Spleen (tissue), 11 donors: ENCODE measurements at regions not wholly inside any gene's neighbourhood (a gene's known extent, or its start where the extent isn't known, plus 50 kb on each side); places are given as distances from the start of the nearest gene placed in this dataset.

Experiments used
- DNase-seq: peaks from one replicate; pipeline ENCODE4 v3.0.0-alpha.2; 2020
- H3K27ac ChIP-seq, 8 donors: fragments of 200-600 bp; sonication (generic) in 7 of 8; 1 replicate in 4 of 8; 2 replicates in 4 of 8; pipeline versions ENCODE4 v1.5.0 to v1.8.0; 2016 to 2021; ENCODE audit warnings: inconsistent platforms in 4 of 8, mild to moderate bottlenecking in 4 of 8, moderate library complexity in 1 of 8
- H3K27me3 ChIP-seq, 7 donors: fragments of 200-600 bp; sonication (generic) in 6 of 7; replicated peaks in 1 of 7; 1 replicate in 4 of 7; 2 replicates in 3 of 7; pipeline versions ENCODE4 v1.5.0 to v1.8.0; 2016 to 2021; ENCODE audit warnings: inconsistent platforms in 3 of 7, mild to moderate bottlenecking in 1 of 7
- H3K36me3 ChIP-seq, 6 donors: fragments of 200-600 bp; sonication (generic) in 5 of 6; 1 replicate in 4 of 6; 2 replicates in 2 of 6; pipeline versions ENCODE4 v1.5.0 to v1.8.0; 2016 to 2021; ENCODE audit warnings: inconsistent platforms in 2 of 6
- H3K4me1 ChIP-seq, 6 donors: fragments of 200-600 bp; sonication (generic) in 5 of 6; 1 replicate in 3 of 6; 2 replicates in 3 of 6; pipeline versions ENCODE4 v1.5.0 to v1.8.0; 2016 to 2021; ENCODE audit warnings: inconsistent platforms in 3 of 6
- H3K4me3 ChIP-seq, 8 donors: fragments of 200-600 bp; sonication (generic) in 7 of 8; 1 replicate in 4 of 8; 2 replicates in 4 of 8; pipeline versions ENCODE4 v1.5.0 to v1.8.0; 2016 to 2021; ENCODE audit warnings: inconsistent platforms in 4 of 8, mild to moderate bottlenecking in 4 of 8, moderate library complexity in 2 of 8
- H3K9me3 ChIP-seq, 8 donors: fragments of 200-600 bp; sonication (generic) in 7 of 8; 1 replicate in 4 of 8; 2 replicates in 4 of 8; pipeline versions ENCODE4 v1.5.0 to v1.8.0; 2016 to 2021; ENCODE audit warnings: inconsistent platforms in 4 of 8
- POLR2A ChIP-seq, 3 donors: fragments of 450-650 bp; IDR thresholded peaks; one replicate each; pipeline ENCODE4 v1.5.1; 2017; ENCODE audit warnings: antibody characterized with exemption in 3 of 3, mild to moderate bottlenecking in 1 of 3
- POLR2AphosphoS5 ChIP-seq, 3 donors: sonication (generic); formaldehyde crosslinking; IDR thresholded peaks; one replicate each; pipeline ENCODE4 v1.5.1; 2017; ENCODE audit warnings: antibody characterized with exemption in 3 of 3
- WGBS, 5 donors: extraction: QIAGEN DNeasy Blood & Tissue Kit in 3 of 5; methylation state at CpG; one replicate each; pipeline versions ENCODE4 v1.1.5 to v1.1.7; 2013 to 2018; 5-methylcytosine and 5-hydroxymethylcytosine counted together
- intact Hi-C: fragments of 100-400 bp; cut with DNase I; formaldehyde crosslinking; loops from one replicate; pipeline ENCODE4 v1.15.0; 2023; ENCODE audit warnings: low total_unique reads
- TF ChIP-seq, protein P1 (sequence below), 11 experiments: fragments of 200-600 bp in 7 of 11; fragments of 450-650 bp in 4 of 11; sonication (generic) in 4 of 11; IDR thresholded peaks in 8 of 11; conservative IDR thresholded peaks in 3 of 11; 1 replicate in 7 of 11; 2 replicates in 4 of 11; pipeline versions ENCODE4 v1.4.0 to v1.8.0; 2016 to 2021; ENCODE audit warnings: antibody characterized with exemption in 11 of 11, inconsistent platforms in 4 of 11, mild to moderate bottlenecking in 1 of 11
- donor health status: healthy with polysubstance abuse.
- donor health status: DM: no; HTN: no; CAD: no; lungs with moderate emphysema.
- donor health status: DM: no; HTN: no; CAD: no.
- donor health status: Bipolar disorder and iron deficiency.
- donor health status: healthy.
- donor health status: DM: no; HTN: no; CAD: no.
- donor health status: DM: yes; HTN: yes; CAD: no.

DNA sequence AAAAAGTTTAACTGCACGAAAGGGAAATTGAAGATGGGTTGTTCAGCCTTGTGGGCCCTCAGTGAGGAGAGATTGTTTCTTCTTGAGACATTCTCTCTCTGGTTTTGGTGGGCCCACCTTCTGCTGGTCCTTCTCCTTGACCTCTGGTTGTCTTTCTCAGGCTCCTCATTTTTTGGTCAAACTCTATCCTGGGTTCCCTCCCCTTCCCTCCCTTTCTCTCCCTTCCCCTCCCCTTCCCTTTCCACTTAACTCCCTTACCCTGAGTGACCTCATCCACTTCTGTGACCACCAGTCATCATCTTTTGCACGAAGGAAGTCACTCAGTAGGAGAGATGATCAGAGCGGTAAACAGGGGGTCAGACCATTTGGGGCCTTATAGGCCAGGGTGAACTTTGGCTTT lies 71.5 kb upstream of the RALY start:
- intact Hi-C loops: no loop called here
- TF ChIP-seq, protein P1, sequence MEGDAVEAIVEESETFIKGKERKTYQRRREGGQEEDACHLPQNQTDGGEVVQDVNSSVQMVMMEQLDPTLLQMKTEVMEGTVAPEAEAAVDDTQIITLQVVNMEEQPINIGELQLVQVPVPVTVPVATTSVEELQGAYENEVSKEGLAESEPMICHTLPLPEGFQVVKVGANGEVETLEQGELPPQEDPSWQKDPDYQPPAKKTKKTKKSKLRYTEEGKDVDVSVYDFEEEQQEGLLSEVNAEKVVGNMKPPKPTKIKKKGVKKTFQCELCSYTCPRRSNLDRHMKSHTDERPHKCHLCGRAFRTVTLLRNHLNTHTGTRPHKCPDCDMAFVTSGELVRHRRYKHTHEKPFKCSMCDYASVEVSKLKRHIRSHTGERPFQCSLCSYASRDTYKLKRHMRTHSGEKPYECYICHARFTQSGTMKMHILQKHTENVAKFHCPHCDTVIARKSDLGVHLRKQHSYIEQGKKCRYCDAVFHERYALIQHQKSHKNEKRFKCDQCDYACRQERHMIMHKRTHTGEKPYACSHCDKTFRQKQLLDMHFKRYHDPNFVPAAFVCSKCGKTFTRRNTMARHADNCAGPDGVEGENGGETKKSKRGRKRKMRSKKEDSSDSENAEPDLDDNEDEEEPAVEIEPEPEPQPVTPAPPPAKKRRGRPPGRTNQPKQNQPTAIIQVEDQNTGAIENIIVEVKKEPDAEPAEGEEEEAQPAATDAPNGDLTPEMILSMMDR (IDR thresholded peaks at IDR 0.05 in 8 of 11, conservative IDR thresholded peaks at IDR 0.05 in 3 of 11): no peak
- TF ChIP-seq POLR2A (IDR thresholded peaks at IDR 0.05) (no peak), POLR2AphosphoS5 (IDR thresholded peaks at IDR 0.05) (no peak)
- Histone ChIP-seq H3K27me3 (no peaks in the 10 kb centered on the region), H3K36me3 (no peaks in the 10 kb centered on the region), H3K4me3 (no peak overlapping the region), H3K9me3 (no peaks in the 10 kb centered on the region), H3K27ac (no peak overlapping the region), H3K4me1 (peaks cover 0 to 8% (median 0%) of the 10 kb centered on the region in 6 donors)
- WGBS, 5 donors: 48 to 69% (median 61%) methylated on average over 3 of the region's 3 CpGs
- no peak for DNase-seq

DNA sequence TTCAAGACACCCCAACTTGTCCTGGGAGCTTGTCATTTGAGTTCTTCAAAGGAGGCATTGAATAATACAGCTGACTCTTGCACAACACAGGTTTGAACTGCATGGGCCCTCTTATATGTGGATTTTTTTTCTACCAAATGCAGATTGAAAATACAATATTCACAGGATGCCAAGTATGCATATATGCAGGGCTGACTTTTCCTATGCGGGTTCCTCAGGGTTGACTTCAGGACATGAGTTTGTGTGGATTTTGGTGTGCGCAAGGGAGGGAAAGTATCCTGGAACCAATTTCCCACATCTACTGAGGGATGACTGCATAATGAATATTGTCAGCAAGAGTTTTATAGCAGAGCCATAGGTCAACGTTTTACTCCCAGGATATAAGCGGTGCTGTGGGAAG lies 70.0 kb upstream of the RALY start:
- TF ChIP-seq, protein P1 (IDR thresholded peaks at IDR 0.05 in 8 of 11, conservative IDR thresholded peaks at IDR 0.05 in 3 of 11): no peak
- no peak for TF ChIP-seq POLR2AphosphoS5 (IDR thresholded peaks at IDR 0.05)
- TF ChIP-seq POLR2A (IDR thresholded peaks at IDR 0.05): no peak
- H3K27ac ChIP-seq: no peak overlapping the region
- no peaks in the 10 kb centered on the region for H3K9me3 ChIP-seq
- no peak overlapping the region for H3K4me3 ChIP-seq
- no peak for DNase-seq
- intact Hi-C loops: no loop called here
- 93 to 97% (median 94%) methylated on average over 4 of the region's 4 CpGs for WGBS, 5 donors
- H3K36me3 ChIP-seq: no peaks in the 10 kb centered on the region
- H3K27me3 ChIP-seq: no peaks in the 10 kb centered on the region
- H3K4me1 ChIP-seq: peaks cover 0 to 8% (median 0%) of the 10 kb centered on the region in 6 donors

DNA sequence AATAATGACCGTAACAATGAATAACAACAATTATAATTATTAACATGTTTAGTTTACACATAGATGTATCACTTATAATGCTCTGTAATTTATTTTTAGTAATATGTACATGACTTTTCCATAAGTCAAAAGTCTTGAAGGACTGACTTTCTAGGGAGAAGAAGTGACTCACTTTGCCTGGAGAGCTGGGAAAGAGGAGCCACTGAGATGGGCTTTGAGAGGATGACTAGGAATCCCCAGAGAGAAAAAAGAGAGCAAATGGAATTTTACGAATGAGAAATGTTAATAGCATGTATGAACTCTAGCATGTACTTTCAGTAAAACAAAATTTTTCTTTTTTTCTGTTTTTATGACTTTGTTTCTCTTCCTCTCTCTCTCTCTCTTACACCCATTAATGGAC lies 67.8 kb upstream of the RALY start:
- H3K4me3 ChIP-seq: no peak overlapping the region
- DNase-seq: no peak
- H3K27ac ChIP-seq: no peak overlapping the region
- no peaks in the 10 kb centered on the region for H3K36me3 ChIP-seq
- 84 to 97% (median 88%) methylated on average over 2 of the region's 2 CpGs for WGBS, 5 donors
- intact Hi-C loops: no loop called here
- no peaks in the 10 kb centered on the region for H3K9me3 ChIP-seq
- TF ChIP-seq, protein P1 (IDR thresholded peaks at IDR 0.05 in 8 of 11, conservative IDR thresholded peaks at IDR 0.05 in 3 of 11): no peak
- TF ChIP-seq POLR2AphosphoS5 (IDR thresholded peaks at IDR 0.05): no peak
- TF ChIP-seq POLR2A (IDR thresholded peaks at IDR 0.05): no peak
- no peaks in the 10 kb centered on the region for H3K4me1 ChIP-seq
- H3K27me3 ChIP-seq: peaks cover 0 to 6% (median 0%) of the 10 kb centered on the region in 7 donors

DNA sequence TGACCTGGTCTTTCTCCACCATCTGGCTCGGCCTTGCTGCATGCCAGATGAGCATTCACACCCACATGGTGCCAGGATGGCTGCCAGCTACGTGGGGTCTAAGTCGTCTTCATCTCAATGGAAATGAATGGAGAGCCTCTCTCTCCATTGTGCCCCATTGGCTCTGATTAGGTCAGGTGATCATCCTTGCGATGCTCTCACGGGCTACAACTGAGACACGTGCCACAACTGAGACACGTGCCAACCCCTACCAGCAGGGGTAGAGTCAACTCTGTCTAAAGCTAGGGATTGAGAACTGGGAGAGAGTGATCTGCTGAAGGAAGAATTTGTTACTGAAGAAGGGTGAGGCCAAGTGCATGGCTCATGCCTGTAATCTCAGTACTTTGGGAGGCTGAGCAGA lies 67.3 kb upstream of the RALY start:
- peaks cover 0 to 6% (median 0%) of the 10 kb centered on the region in 7 donors for H3K27me3 ChIP-seq
- intact Hi-C loops: no loop called here
- DNase-seq: no peak
- H3K4me1 ChIP-seq: no peaks in the 10 kb centered on the region
- H3K27ac ChIP-seq: no peak overlapping the region
- H3K4me3 ChIP-seq: no peak overlapping the region
- H3K9me3 ChIP-seq: no peaks in the 10 kb centered on the region
- 72 to 94% (median 90%) methylated on average over 7 of the region's 7 CpGs for WGBS, 5 donors
- TF ChIP-seq POLR2AphosphoS5 (IDR thresholded peaks at IDR 0.05) (no peak), POLR2A (IDR thresholded peaks at IDR 0.05) (no peak)
- TF ChIP-seq, protein P1 (IDR thresholded peaks at IDR 0.05 in 8 of 11, conservative IDR thresholded peaks at IDR 0.05 in 3 of 11): no peak
- no peaks in the 10 kb centered on the region for H3K36me3 ChIP-seq
